ENCODE measurements at regions not wholly inside any gene's neighbourhood (a gene's known extent, or its start where the extent isn't known, plus 50 kb on each side); places are given as distances from the start of the nearest gene placed in this dataset.

GRCh38 chr12:105423237-105423636, 92.7 kb downstream of the C12orf75 start:
- H3K9ac ChIP-seq (ENCODE audit: insufficient read depth, low read depth, low read length) = no peak overlapping the region
- no peak overlapping the region for H3K4me2 ChIP-seq (ENCODE audit: low read depth, low read length)
- CTCF ChIA-PET (ENCODE audit: low intra/inter-chr PET ratio, low total read pairs) = interaction anchor here (1.6 kb wide), 1 partner anchor 800 kb away, joined by 7 read pairs; no protein-coding TSS in a partner anchor
- H3K4me3 ChIP-seq (replicated peaks in 1 of 3; ENCODE audit: insufficient read depth in 1 of 3, low read depth in 2 of 3, low read length in 3 of 3) = no peak overlapping the region
- POLR2A ChIA-PET = no interaction called here
- ATAC-seq = no peak
- in situ Hi-C loops (cut with HindIII; ENCODE audit: extremely low pct_ligation_motif_present, low pct_unique_long_range_greater_than_20kb) = loop anchor here (10.0 kb wide), 2 partner anchors 722 to 802 kb away; no protein-coding TSS in a partner anchor
- no peak overlapping the region for H2AFZ ChIP-seq (ENCODE audit: low read length)
- DNase-seq (ENCODE audit: low spot score) = no peak
- H3K36me3 ChIP-seq (replicated peaks in 1 of 2; ENCODE audit: control insufficient read depth in 1 of 2, insufficient read depth in 2 of 2, low read length in 2 of 2) = no peaks in the 10 kb centered on the region
- no peak overlapping the region for H3K27ac ChIP-seq (ENCODE audit: extremely low read length, insufficient read depth, low read length)
- TF ChIP-seq MAFK (conservative IDR thresholded peaks at IDR 0.05 in 1 of 2, IDR thresholded peaks at IDR 0.05 in 1 of 2; ENCODE audit: low read length in 2 of 2) (0 out of 4 replicates have a peak, but pooled peaks of 1 of the 2 experiments have one; percentile 10), GMEB2 (CRISPR knock-in tag; IDR thresholded peaks at IDR 0.05; ENCODE audit: low read depth) (no peak)
- H3K4me1 ChIP-seq (ENCODE audit: insufficient read depth, low read length) = no peaks in the 10 kb centered on the region
- no peaks in the 10 kb centered on the region for H3K9me3 ChIP-seq (ENCODE audit: low read length)
- intact Hi-C loops (cut with micrococcal nuclease; ENCODE audit: unreplicated experiment) = loop anchor here (10.0 kb wide), 1 partner anchor 922 kb away; no protein-coding TSS in a partner anchor
- no peak for FAIRE-seq
- no peaks in the 10 kb centered on the region for H3K27me3 ChIP-seq (ENCODE audit: control insufficient read depth in 1 of 2, insufficient read depth in 2 of 2, low read length in 2 of 2)
- BruUV-seq (replicated peaks) = no TSS peak
- no peaks in the 10 kb centered on the region for H4K20me1 ChIP-seq (ENCODE audit: insufficient read depth, low read length)
- H3K79me2 ChIP-seq (ENCODE audit: insufficient read depth, low read length) = no peaks in the 10 kb centered on the region

- Histone ChIP-seq H4K20me1 (ENCODE audit: insufficient read depth, low read length) (no peaks in the 10 kb centered on the region), H3K9ac (ENCODE audit: insufficient read depth, low read depth, low read length) (no peak overlapping the region), H3K36me3 (replicated peaks in 1 of 2; ENCODE audit: control insufficient read depth in 1 of 2, insufficient read depth in 2 of 2, low read length in 2 of 2) (no peaks in the 10 kb centered on the region), H3K4me1 (ENCODE audit: insufficient read depth, low read length) (no peaks in the 10 kb centered on the region), H3K4me2 (ENCODE audit: low read depth, low read length) (no peak overlapping the region), H3K27me3 (ENCODE audit: control insufficient read depth in 1 of 2, insufficient read depth in 2 of 2, low read length in 2 of 2) (no peaks in the 10 kb centered on the region), H3K27ac (ENCODE audit: extremely low read length, insufficient read depth, low read length) (no peak overlapping the region), H3K4me3 (replicated peaks in 1 of 3; ENCODE audit: insufficient read depth in 1 of 3, low read depth in 2 of 3, low read length in 3 of 3) (no peak overlapping the region), H3K9me3 (ENCODE audit: low read length) (no peaks in the 10 kb centered on the region), H3K79me2 (ENCODE audit: insufficient read depth, low read length) (no peaks in the 10 kb centered on the region), H2AFZ (ENCODE audit: low read length) (no peak overlapping the region)
- POLR2A ChIA-PET = no interaction called here
- peak; percentile 29; the same call in 1 of the 2 replicates for TF ChIP-seq NR2C2 (CRISPR knock-in tag; IDR thresholded peaks at IDR 0.05; ENCODE audit: borderline replicate concordance)
- 0 out of 2 replicates have a peak, but pooled peaks have one; percentile 14 for TF ChIP-seq NFYB (CRISPR knock-in tag; IDR thresholded peaks at IDR 0.05)
- no peak for TF ChIP-seq NFIB (CRISPR knock-in tag; IDR thresholded peaks at IDR 0.05; ENCODE audit: borderline replicate concordance)
- no peak for DNase-seq (ENCODE audit: low spot score)
- no peak for ATAC-seq
- intact Hi-C loops (cut with micrococcal nuclease; ENCODE audit: unreplicated experiment) (loop anchor here (10.0 kb wide), 1 partner anchor 921 kb away; no protein-coding TSS in a partner anchor), in situ Hi-C loops (cut with HindIII; ENCODE audit: extremely low pct_ligation_motif_present, low pct_unique_long_range_greater_than_20kb) (loop anchor here (10.0 kb wide), 2 partner anchors 721 to 801 kb away; no protein-coding TSS in a partner anchor)
- FAIRE-seq = no peak
- no TSS peak for BruUV-seq (replicated peaks)
- WGBS (ENCODE audit: low lambda C conversion rate) = 57% methylated on average over 7 of the region's 7 CpGs
- CTCF ChIA-PET (ENCODE audit: low intra/inter-chr PET ratio, low total read pairs) = no interaction called here
Observed at GRCh38 chr12:105423921-105424320, 93.4 kb downstream of the C12orf75 start.
